Natural killer cell (primary cell): ENCODE measurements at regions not wholly inside any gene's neighbourhood (a gene's known extent, or its start where the extent isn't known, plus 50 kb on each side); places are given as distances from the start of the nearest gene placed in this dataset.

Experiments
- ATAC-seq, 3 donors: fragments of 150-1000 bp in 2 of 3; fragments of 200-7000 bp in 1 of 3; cut with Tn5 transposase; 1 replicate in 1 of 3; 2 replicates in 2 of 3; pipeline ENCODE4 v1.10.0; 2021; ENCODE audit warnings: mild to moderate bottlenecking in 2 of 3, moderate library complexity in 2 of 3
- DNase-seq, 2 donors: peaks; one replicate each; pipeline versions ENCODE4 v3.0.0 to v3.0.0-alpha.2; 2013 to 2021; ENCODE audit warnings: mixed read lengths in 1 of 2
- H3K27ac ChIP-seq: one replicate; pipeline ENCODE4 v1.5.1; 2013; ENCODE audit warnings: mild to moderate bottlenecking, low read length
- H3K27me3 ChIP-seq: one replicate; pipeline ENCODE4 v1.6.1; 2013; ENCODE audit warnings: low read length; ENCODE audit not compliant: control insufficient read depth, insufficient read depth
- H3K36me3 ChIP-seq: one replicate; pipeline ENCODE4 v1.6.1; 2013; ENCODE audit warnings: low read length; ENCODE audit not compliant: control insufficient read depth, insufficient read depth
- H3K4me1 ChIP-seq: one replicate; pipeline ENCODE4 v1.6.1; 2013; ENCODE audit warnings: low read length; ENCODE audit not compliant: control insufficient read depth, insufficient read depth
- H3K4me3 ChIP-seq: one replicate; pipeline ENCODE4 v1.5.1; 2013; ENCODE audit warnings: low read length
- H3K9me3 ChIP-seq: one replicate; pipeline ENCODE4 v1.6.1; 2013; ENCODE audit warnings: low read length; ENCODE audit not compliant: control insufficient read depth, insufficient read depth
- H3K27ac Mint-ChIP-seq, 2 donors: one replicate each; pipeline ENCODE4 v1.8.0; 2022; ENCODE audit warnings: mild to moderate bottlenecking in 2 of 2, mixed read lengths in 2 of 2, moderate library complexity in 1 of 2
- H3K27me3 Mint-ChIP-seq, 2 donors: one replicate each; pipeline ENCODE4 v1.8.0; 2022; ENCODE audit warnings: low read depth in 2 of 2, mixed read lengths in 2 of 2
- H3K36me3 Mint-ChIP-seq: one replicate; pipeline ENCODE4 v1.8.0; 2022; ENCODE audit warnings: mixed read lengths
- H3K4me1 Mint-ChIP-seq, 2 donors: one replicate each; pipeline ENCODE4 v1.8.0; 2022; ENCODE audit warnings: mixed read lengths in 2 of 2
- H3K4me3 Mint-ChIP-seq: one replicate; pipeline ENCODE4 v1.8.0; 2022; ENCODE audit warnings: mild to moderate bottlenecking, moderate library complexity, mixed read lengths
- H3K9me3 Mint-ChIP-seq, 2 donors: one replicate each; pipeline ENCODE4 v1.8.0; 2022; ENCODE audit warnings: mixed read lengths in 2 of 2
- CTCF ChIP-seq: fragments of 200-600 bp; IDR thresholded peaks from one replicate; pipeline ENCODE4 v1.8.0; 2022; ENCODE audit warnings: antibody characterized with exemption
- WGBS: methylation state at CpG from one replicate; pipeline ENCODE4 v1.1.7; 2013; ENCODE audit warnings: missing lambda C conversion rate; ENCODE audit not compliant: insufficient coverage; 5-methylcytosine and 5-hydroxymethylcytosine counted together
- intact Hi-C: fragments of 100-400 bp; cut with micrococcal nuclease; formaldehyde crosslinking; loops from one replicate; pipeline ENCODE4 v1.14.2; 2022

- Histone ChIP-seq H3K4me1 (no peaks in the 10 kb centered on the region), H3K9me3 (no peaks in the 10 kb centered on the region), H3K27me3 (no peaks in the 10 kb centered on the region), H3K4me3 (no peak overlapping the region), H3K36me3 (no peaks in the 10 kb centered on the region), H3K27ac (no peak overlapping the region)
- 73% methylated on average over 4 of the region's 4 CpGs for WGBS
- DNase-seq (no peak), ATAC-seq (no peak)
- no peaks in the 10 kb centered on the region for H3K4me1 Mint-ChIP-seq
- no peak overlapping the region for H3K4me3 Mint-ChIP-seq
- intact Hi-C loops: no loop called here
- H3K36me3 Mint-ChIP-seq: no peaks in the 10 kb centered on the region
- no peak overlapping the region for H3K27ac Mint-ChIP-seq
- no peak for TF ChIP-seq CTCF
- no peaks in the 10 kb centered on the region for H3K9me3 Mint-ChIP-seq
- peaks cover 33 to 60% of the 10 kb centered on the region in 2 donors for H3K27me3 Mint-ChIP-seq
Measured at GRCh38 chr15:62945760-62946159, 96.8 kb upstream of the TPM1 start.

GRCh38 chr15:62946940-62947339 lies 95.6 kb upstream of the TPM1 start:
- 93% methylated on average over 2 of the region's 2 CpGs for WGBS

GRCh38 chr15:62950462-62950931 lies 92.0 kb upstream of the TPM1 start:
- Histone ChIP-seq H3K4me3 (no peak overlapping the region), H3K4me1 (no peaks in the 10 kb centered on the region), H3K27ac (no peak overlapping the region), H3K9me3 (no peaks in the 10 kb centered on the region), H3K27me3 (no peaks in the 10 kb centered on the region), H3K36me3 (no peaks in the 10 kb centered on the region)
- Mint-ChIP-seq H3K4me3 (no peak overlapping the region), H3K4me1 (no peaks in the 10 kb centered on the region), H3K27ac (no peak overlapping the region), H3K27me3 (peaks cover 50 to 58% of the 10 kb centered on the region in 2 donors), H3K36me3 (no peaks in the 10 kb centered on the region), H3K9me3 (no peaks in the 10 kb centered on the region)
- WGBS: 89% methylated on average over 5 of the region's 5 CpGs
- ATAC-seq (no peak), DNase-seq (no peak)
- no peak for TF ChIP-seq CTCF
- intact Hi-C loops: no loop called here

More at GRCh38 chr15:62946940-62947339, 95.6 kb upstream of the TPM1 start:
- no peaks in the 10 kb centered on the region for H3K36me3 ChIP-seq
- no peaks in the 10 kb centered on the region for H3K4me1 Mint-ChIP-seq
- no peak for DNase-seq
- H3K4me3 ChIP-seq: no peak overlapping the region
- H3K36me3 Mint-ChIP-seq: no peaks in the 10 kb centered on the region
- H3K27ac Mint-ChIP-seq: no peak overlapping the region
- intact Hi-C loops: no loop called here
- no peak overlapping the region for H3K4me3 Mint-ChIP-seq
- no peaks in the 10 kb centered on the region for H3K27me3 ChIP-seq
- H3K9me3 Mint-ChIP-seq: no peaks in the 10 kb centered on the region
- no peak overlapping the region for H3K27ac ChIP-seq
- TF ChIP-seq CTCF: no peak
- ATAC-seq: no peak
- H3K4me1 ChIP-seq: no peaks in the 10 kb centered on the region
- peaks cover 37 to 58% of the 10 kb centered on the region in 2 donors for H3K27me3 Mint-ChIP-seq
- no peaks in the 10 kb centered on the region for H3K9me3 ChIP-seq

GRCh38 chr15:62951481-62951880 lies 91.1 kb upstream of the TPM1 start:
- Histone ChIP-seq H3K27ac (no peak overlapping the region), H3K9me3 (no peaks in the 10 kb centered on the region), H3K27me3 (no peaks in the 10 kb centered on the region), H3K36me3 (no peaks in the 10 kb centered on the region), H3K4me3 (no peak overlapping the region), H3K4me1 (no peaks in the 10 kb centered on the region)
- peaks cover 50 to 58% of the 10 kb centered on the region in 2 donors for H3K27me3 Mint-ChIP-seq
- H3K36me3 Mint-ChIP-seq: no peaks in the 10 kb centered on the region
- DNase-seq: no peak
- H3K9me3 Mint-ChIP-seq: no peaks in the 10 kb centered on the region
- no peaks in the 10 kb centered on the region for H3K4me1 Mint-ChIP-seq
- H3K27ac Mint-ChIP-seq: no peak overlapping the region
- intact Hi-C loops: no loop called here
- whole genome bisulfite sequencing: 66% methylated on average over 4 of the region's 5 CpGs
- no peak for ATAC-seq
- H3K4me3 Mint-ChIP-seq: no peak overlapping the region
- no peak for TF ChIP-seq CTCF
